22Rv1 (cell line): ENCODE measurements at regions not wholly inside any gene's neighbourhood (a gene's known extent, or its start where the extent isn't known, plus 50 kb on each side); places are given as distances from the start of the nearest gene placed in this dataset.

Experiments
- CTCF ChIP-seq: fragments of 450-650 bp; IDR thresholded peaks from 2 replicates; pipeline ENCODE4 v1.5.1; 2017; ENCODE audit warnings: mild to moderate bottlenecking
- ZFX ChIP-seq: fragments of 450-650 bp; IDR thresholded peaks from 2 replicates; pipeline ENCODE4 v1.6.1; 2017; ENCODE audit warnings: antibody characterized with exemption, borderline replicate concordance

DNA sequence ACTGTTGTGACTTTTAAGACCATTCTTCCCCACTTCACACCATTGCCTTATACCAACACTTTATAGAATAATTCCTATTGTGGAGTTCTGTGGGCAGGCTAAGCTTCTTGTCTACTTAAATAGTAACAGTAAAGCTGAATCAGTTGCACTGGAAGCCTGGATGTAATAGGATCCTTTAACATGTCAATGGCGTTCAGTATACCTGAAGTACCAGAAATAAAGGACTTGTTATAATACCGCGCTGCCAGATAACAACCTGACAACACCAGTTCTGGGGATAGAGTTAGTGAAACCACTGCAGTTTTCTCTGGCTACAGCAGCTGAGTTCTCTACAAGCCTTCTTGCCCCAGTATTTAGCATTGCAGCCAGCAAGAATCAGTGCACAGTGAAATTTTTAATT, 52.0 kb upstream of the TNFRSF19 start:
- TF ChIP-seq CTCF (no peak), ZFX (no peak)
